Fibroblast of skin of abdomen (primary cell): ENCODE measurements at regions not wholly inside any gene's neighbourhood (a gene's known extent, or its start where the extent isn't known, plus 50 kb on each side); places are given as distances from the start of the nearest gene placed in this dataset.
"Not testable (repeated sequence)": the region's sequence is repeated elsewhere in the genome, so short reads cannot be mapped to it uniquely, and the experiment has no call there.

ENCODE experiments used
- DNase-seq: peaks from one replicate; pipeline ENCODE4 v3.0.0-alpha.2; 2013

DNA sequence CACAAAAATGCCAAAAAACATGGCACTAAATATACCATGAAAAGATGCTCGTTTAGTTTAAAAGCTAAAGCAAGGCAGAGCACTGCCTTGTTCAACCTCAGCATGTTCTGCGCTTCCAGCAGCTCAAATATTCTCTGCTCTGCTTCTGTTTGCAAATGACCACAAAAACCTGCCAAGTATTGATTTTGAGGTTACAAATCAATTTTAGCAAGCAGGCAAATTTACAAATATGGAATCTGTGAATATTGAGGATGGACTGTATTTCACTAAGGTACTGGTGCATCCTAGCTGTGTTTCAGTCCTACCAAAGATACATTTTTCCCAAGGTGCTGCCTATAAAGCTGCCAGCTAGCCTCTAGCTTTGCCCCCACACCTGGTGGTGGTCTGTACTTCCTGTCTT is 449.9 kb downstream of the PREX1 start:
- DNase-seq, result no peak

DNA sequence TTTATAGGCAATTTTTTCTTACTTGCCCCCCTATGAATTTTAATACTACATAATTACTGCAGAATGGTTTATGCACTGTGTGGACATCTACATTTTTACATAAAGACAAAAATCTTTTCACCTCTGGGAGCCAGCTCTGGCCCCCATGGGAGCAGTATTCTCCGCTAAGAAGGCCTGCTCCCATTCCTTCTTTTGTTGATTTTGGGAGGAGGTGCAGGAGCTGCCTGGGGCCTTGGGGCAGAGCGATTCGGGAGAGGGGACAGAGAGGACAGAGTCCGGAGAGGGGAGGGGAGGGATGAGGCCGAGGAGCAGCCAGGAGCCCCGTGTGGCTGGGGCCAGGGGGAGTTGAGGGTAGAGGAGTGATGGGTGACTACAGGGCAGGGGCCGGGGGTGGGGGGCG is 452.0 kb downstream of the PREX1 start:
- DNase-seq, result no peak

DNA sequence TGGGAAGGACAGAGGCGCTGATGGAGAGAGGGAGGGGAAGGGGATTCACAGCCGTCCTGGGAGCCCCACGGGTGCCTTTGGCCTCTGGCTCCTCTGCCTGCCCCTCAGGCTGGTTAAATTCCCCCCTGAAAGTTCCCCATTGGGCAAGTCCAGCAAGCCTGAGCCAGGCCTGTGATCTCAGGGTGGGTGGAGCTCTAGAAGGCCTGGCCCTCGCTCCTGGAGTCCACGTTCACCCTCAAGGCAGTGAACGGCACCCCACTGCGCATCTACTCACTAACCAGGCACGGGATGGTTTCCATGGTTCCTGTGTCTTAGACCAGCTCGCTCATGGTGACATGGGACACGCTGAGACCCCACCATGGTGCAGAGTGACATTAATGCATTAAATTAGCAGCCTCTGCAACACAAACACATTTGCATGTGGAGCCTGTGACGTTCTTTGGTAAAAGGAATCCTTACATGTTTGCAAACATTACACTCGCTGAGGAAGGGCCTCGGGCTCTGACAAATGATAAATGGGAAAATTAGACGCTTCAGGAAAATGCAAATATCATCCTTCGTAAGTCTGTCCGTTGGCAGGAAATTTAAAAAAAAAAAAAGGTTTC is 452.7 kb downstream of the PREX1 start:
- no peak for DNase-seq

DNA sequence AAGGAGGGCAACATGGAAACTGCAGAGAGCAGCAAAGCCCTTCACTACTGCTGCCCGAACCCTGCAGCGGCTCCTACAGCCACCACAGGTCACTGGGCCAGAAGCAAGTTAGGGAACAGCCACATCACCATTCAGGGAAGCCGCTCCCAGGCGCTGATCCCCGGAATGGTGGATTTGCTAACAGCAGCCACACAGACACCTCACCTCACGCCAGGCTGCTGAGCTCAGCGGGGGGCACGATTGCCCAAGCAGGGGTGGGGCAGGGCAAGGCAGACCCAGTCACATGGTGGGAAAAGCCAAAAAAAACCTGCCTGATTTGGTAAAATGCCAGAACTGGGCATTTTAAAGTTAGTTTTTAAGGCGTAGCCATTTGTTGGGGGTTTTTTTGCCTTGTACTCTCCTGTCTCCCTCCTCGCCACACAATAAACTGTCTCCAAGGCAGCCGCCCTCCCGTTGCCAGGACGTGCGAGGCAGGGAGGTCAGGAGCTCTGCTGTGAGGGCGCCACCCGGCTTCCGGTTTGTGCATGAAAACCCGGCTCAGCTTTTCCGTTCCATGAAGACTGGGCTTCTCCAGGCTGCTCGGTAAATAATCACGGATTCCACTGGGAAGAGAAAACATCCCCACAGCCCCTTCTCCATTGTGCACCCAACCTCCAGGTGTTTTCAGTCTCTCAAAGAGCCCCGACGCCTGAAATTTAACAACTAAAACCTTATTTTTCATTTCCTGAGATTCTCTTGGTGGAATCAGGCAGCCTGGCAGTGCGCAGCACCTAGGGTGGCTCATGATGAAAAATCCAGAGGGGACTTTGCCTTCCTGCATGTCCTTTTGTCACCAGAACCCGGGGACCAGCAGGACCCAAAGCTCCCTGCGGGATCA is 453.5 kb downstream of the PREX1 start:
- not testable (repeated sequence) for DNase-seq

DNA sequence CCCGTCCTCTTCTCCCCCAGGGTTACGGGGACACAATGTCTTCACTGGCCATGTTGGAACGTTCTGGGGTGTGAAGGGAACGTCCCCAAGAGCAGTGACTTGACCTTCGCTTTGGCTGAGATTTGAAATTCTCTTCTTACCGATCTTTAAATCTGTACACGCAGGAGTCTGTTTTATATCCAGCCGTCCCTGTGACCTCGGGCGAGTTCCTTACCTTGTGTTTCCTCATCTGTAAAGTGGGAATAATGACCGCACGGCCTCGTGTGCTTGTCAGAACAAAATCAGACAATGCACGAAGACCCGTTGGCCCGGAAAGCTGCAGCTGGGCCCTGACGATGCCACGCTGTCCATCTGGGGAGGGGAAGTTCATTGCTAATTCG is 454.3 kb downstream of the PREX1 start:
- no peak for DNase-seq

DNA sequence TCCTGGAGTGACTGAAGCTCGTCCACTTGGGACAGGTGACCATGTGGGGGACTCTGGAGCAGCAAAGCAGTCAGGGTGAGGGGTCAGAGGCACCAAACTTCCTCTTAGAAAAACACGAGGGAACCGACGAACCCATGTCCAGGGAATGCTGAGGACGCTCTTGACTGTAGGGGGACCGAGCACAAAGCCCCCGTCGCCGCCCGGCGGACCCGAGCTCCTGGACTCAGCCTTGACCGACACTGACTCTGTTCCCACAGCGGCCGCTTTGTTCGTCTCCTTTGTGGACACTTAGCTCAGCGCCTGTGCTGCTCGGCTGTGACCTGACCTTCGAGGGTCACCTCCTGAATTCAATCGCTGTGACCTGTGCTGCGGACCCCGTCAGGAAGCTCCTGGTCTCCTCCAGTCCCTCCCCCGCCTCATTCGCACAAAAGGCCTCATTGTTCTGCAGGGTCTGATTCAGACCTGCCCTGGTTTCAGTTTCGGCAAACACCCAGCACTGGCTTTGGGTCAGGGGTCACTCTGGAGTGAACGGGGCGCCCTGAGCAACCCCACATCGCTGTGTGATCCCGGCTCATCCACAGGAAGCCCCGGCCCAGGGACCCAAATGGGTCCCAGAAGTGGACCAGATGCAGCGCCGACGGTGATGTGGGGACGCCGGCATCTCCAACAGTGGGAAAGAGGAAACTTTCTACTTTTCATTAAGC is 454.8 kb downstream of the PREX1 start:
- DNase-seq, result not testable (repeated sequence)

DNA sequence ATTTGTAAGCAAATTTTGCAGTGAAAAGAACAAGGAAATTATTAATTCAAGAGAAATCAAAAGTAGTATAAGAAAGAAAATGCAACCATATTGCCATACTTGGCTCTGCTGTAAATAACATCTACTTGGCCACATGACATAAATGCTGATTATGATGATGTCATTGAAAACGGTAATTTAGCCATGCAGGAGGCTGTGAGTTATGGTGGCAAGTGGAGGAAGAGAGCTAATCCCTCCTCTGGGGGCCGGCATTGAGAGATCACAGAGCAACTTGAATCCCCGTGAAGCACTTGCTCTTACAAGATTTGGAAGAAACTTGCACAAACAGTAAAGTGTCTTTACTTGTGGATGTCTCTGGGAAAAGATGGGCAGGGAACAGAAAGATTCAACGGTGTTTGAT is 456.6 kb downstream of the PREX1 start:
- DNase-seq, result no peak

DNA sequence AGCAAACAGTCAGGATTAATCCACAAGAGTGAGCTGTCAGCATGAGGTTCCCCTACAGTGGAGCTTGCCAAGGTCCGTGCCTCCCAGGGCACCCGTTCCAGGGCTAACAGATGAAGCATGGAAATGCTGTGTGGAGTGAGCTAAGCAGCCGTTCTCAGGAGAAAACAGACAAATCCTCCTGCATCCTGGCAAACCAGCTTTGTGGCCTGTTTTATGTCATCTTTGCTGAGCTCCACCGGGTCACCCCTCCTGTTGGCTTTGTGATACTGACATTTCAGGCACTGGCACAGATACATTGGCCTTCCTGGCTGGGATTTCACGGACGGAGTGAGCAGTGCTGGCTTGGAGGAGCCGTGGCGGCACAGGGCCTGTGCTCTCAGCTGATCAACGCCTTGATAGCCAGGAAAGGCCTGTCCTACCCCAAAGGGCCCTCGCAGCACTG is 459.2 kb downstream of the PREX1 start:
- DNase-seq, result not testable (repeated sequence)

DNA sequence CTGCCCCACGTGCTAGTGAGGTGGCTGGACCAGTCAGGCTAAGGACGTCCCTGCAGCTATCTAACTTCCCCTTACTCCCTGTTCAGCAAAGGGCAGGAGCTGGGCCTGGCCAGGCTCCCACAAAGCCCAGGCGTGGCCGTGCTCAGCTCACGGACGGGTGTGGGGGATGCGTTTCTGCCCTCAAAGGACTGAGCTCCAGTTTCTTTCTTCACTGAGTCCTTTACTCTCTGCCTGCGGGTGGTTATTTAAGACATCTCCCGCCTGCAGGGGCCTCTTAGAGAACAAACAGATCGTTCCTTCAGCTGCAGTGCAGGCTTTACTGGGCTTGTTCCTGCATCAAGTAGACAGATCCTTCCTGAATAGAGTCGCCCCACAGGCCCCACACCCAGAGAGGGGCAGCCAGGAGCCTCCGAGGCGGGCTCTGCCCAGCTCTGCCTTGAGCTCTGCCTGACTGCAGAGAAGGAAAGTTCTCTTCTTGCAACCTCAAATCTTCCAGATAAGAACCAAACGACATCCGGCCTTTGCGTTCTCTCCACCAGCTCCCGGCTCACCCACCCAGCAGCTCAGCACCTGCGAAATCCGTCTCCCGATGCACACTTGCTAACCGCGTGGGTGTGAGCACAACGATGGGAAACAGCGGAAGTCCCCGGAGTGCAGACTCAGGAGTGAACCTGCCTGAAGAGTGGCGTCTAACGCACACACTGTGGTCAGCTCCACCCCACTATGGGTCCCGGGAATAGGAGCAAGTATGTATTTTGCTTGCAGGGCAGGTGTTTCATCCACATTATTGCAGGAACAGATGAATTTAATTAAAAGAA is 460.0 kb downstream of the PREX1 start:
- not testable (repeated sequence) for DNase-seq

DNA sequence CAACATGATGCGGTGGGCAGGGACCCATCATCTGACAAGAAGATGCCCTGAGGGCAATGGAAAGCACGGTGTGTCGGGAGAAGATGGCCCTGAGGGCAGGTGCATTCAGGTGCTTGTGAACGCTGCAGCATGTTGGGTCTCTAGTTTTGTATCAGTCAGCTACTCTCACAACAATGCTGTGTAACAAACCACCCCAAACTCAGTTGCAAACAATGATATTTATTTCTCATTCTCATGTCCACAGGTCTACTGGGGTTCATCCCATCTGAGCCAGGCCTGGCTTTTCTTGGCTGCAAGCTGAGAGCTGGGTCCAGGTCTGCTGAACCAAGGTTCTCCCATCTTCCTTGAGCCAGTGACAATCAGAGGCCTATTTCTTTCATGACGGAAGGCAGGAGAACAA is 461.6 kb downstream of the PREX1 start:
- no peak for DNase-seq

DNA sequence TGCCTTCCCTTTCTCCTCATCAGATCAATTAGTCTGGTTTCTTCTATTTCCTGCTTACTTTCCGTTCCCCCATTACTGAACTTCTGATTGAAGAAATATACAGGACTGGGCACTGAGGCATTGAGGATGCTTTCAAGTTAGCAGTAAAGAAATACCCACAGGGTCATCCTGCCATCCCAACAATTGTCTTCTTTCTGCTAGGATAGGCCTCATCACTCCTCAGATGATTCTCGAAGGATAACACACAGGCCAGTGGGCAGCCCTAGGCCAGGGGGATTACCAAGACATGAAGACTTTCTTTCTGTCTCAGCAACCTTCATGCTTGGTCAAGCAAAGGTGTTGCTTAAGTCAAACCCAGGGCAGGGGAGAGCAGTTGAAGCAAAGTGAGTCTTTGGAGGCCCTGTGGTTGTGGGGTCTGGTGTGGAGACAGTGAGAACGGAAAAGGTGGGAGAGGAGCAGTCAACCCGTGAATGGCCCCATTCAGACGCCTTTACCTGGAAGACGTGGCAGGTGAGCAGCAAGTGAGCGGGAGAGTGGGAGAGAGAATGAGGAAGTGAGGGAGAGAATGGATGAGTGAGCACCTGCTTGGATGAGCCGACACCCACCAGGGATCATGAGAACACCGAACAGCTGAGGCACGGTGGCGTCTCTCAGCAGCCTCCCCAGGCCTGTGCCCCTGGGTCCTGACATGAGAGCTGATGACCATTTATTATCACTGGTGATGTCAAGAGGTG is 462.9 kb downstream of the PREX1 start:
- no peak for DNase-seq

DNA sequence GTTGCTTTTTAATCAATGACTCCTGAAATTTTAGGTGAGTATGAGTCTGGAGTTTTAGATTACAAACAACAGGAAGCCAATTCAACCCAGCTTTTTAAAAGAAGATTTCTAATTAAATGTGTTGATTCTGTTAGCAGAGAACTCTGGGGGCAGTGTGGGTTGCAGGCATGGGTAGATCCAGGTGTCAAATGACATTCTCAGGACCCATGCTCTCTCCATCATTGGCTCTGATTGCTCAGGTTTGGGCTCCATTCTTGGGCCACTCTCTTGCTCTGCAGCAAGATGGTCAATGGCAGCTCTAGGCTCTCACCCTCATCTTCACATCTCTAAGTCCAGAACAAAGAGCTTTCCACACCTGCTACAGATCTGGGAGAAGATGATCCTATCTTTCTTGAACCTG is 463.7 kb downstream of the PREX1 start:
- no peak for DNase-seq

DNA sequence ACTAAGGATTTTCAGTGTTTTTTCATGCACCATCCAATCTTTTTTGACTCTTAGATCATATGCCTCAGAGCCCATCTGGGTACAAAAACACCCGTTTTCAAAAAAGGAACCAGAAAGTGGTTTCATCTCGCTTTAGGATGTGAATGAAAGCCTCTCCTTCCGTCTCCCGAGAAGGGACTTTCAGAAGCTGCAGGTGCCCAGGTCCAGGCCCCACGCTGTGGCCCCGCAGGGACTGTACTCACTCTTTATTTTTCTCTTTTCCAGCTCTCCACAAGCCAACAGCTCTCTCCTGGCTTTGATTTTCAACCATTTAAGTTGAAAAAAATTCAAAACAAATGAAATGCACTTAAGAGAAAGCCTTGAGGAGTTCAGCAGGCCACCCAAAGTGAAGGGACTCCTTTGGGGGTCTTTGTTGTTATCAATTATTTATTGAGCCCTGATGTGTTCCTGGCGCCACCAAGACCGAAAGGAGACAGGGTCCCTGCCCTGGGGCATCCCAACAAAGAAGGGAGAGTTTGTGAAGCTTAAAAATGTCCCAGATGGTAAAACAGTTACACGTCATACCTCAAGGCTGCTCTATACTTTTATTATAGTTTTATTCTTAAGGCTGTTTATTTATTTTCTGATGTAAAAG is 467.3 kb downstream of the PREX1 start:
- no peak for DNase-seq

DNA sequence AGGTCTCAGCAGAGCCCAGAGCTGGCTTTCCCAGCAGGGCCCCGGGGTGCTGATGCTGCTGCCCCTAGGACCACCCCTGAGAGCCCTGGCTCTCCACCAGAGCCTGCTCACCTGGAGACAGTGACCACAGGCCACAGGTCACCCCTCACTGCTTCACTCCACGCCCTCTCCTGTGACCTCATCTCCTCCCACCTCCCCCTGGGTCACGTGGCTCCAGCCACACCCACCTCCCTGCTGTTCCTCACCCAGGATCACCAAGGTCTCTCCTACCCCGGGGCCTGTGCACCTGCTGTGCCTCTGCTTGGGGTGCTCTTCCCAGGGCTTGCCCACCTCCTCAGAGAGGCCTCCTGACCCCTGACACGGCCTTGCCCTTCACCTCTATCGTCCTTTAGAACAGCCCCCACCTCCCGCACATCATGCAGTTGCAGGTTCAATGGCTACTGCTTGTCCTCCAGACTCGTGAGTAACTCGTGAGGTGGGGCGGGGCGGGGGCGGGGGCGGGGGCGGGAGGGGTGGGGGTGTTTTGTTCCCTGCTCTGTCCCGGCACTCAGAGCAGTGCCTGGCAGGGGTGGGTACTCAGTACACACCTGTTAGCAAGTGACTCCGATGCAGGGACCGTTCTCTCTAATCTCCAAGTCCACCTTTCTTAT is 468.0 kb downstream of the PREX1 start:
- DNase-seq, result no peak

DNA sequence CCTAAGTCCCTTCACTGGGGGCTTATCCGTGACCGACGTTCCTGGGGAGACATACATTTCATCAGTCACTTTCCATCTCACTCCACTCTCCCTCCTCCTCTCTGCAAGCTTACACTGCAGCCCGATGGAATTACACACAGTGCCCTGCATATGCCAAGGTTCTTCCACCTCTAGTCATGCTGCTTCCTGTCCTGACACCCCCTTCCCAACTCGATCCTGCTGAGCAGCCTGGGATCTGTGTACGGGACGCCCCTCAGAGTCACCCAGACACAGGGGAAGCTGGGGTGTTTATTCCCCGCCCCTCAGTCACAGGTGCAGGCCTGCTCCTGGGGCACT is 468.8 kb downstream of the PREX1 start:
- DNase-seq, result not testable (repeated sequence)

DNA sequence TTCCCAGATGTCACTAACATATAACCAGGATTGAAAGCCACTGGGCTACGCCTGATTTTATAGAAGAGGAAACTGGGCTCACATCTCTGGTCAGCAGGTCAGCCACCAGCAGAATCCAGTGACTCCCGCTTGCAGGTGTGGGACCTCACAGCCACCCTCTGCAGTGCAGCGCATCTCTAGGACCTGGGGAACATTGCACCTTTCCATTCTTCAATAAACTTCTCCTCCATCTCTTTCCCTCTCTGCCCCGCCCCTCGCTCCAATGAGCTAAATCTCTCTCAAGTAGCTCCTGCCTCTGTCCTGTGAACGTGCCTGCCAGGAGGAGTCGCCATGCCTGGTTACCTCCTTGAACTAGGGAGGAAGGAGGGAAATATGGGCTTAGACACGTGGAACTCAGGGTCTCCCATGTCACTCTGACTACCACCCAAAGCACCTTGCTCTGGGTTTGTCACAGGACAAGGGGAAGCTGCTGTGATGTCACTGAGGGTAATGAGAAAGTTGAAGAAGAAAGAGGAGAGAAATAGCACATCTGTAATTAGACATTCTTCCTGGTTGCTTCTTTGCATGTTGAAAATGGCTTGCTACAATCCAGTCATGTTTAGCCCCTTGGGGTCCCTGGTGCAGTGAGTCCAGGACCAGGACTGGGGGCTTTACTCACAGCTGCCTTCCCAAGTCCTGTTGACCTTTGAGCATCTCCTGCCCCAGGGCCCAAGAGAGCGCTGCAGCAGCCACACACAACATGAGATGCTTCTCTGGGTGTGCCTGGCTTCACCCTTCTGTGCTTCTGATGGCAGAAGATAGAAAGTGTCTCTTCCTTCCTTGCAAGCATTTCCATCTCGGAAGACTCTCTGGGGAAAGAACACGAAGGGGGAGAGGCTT is 469.4 kb downstream of the PREX1 start:
- no peak for DNase-seq

DNA sequence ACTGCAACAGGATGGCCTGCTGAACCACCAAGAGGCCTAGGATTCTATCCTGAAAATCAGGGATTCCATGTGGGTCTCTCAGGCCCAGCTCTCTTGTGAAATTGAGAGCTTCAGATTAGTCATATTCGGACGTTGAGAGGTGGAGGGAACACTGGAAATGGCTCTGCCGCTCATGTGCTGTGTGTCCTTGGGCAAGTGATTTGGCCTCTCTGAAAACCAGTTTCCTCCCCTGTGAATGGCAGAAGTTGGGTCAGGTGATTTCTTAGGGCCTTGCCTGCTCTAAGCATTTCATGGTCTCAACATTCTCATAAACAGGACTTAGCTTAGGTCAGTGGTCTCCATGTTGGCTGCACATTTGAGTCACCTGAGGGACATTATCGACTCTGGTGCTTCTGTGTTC is 470.1 kb downstream of the PREX1 start:
- no peak for DNase-seq

DNA sequence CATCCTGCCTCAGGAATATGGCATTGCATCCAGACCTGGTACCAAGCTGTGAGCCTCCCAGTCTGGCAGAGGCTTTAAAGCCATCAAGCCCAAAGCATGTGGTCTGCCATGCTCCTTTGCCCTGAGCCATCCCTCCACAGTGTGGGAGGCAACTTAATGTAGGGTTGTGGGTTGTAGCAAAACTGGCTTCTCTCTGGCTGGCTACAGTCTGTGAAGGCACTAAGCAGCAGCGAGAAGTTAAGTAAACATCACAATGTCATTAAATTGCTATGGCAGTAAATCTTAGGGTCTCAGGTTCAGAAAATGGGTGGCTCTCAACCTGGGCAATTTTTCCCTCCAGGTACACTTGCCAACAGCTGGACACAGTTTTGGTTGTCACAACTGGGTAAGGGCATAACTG is 472.9 kb downstream of the PREX1 start:
- no peak for DNase-seq

DNA sequence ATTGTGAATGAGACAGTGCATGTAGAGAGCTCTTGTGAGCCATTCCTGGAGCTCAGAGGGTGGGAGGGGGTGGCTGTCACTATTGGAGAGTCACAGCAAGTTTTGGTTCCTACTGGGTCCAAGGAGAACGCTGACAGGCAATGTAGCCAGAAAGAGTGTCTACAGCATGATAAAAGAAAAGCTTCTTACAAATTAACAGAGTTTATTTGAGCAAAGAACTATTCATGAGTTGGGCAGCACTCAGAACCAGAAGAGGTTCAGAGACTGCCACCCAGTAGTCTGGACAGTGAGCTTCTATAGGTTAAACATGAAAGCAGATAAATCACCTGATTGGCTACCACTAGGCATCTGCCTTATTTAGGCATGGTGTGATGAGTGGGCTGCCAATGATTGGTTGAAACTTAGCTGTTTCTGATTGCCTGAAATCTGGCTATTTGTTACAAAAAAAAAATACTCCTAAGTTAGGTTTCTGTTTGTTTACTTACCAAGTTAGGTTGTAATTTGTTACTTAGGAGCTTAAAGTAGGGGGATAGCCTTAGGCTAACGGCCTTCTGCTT is 473.4 kb downstream of the PREX1 start:
- DNase-seq, result no peak

DNA sequence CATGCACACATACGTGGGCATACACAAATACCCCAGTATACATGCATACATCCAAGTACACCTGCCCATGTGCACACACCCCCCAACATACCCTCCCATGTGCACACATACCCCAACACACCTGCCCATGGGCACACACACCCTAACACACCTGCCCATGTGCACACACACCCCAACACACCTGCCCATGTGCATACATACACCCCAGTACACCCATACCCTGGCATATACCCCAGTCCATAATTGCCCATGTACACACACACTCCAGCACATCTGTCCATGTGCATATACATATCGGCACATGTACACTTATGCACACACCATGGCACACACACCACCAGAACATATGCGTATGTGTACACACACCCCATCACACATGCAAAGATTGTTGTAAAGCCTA is 475.2 kb downstream of the PREX1 start:
- DNase-seq, result no peak
